Astrocyte (in vitro differentiated cells and primary cell): ENCODE measurements at regions not wholly inside any gene's neighbourhood (a gene's known extent, or its start where the extent isn't known, plus 50 kb on each side); places are given as distances from the start of the nearest gene placed in this dataset.

Experiments used
- CTCF ChIP-seq: IDR thresholded peaks from 2 replicates; pipeline ENCODE4 v1.5.1; 2011; ENCODE audit warnings: low read depth, mild to moderate bottlenecking, inconsistent platforms, low read length, moderate library complexity; ENCODE audit not compliant: insufficient read depth
- EZH2 ChIP-seq: IDR thresholded peaks from 2 replicates; pipeline ENCODE4 v1.6.1; 2012; ENCODE audit warnings: mild to moderate bottlenecking, low read length, inconsistent platforms; ENCODE audit not compliant: insufficient read depth

GRCh38 chr10:63724922-63725321 lies 203.7 kb downstream of the REEP3 start:
- TF ChIP-seq EZH2 = no peak
- TF ChIP-seq CTCF = peak; percentile 3
